GM18508 (cell line): ENCODE measurements at regions not wholly inside any gene's neighbourhood (a gene's known extent, or its start where the extent isn't known, plus 50 kb on each side); places are given as distances from the start of the nearest gene placed in this dataset.
"Not testable (repeated sequence)": the region's sequence is repeated elsewhere in the genome, so short reads cannot be mapped to it uniquely, and the experiment has no call there.

Experiments used
- ATAC-seq: cut with Tn5 transposase; IDR thresholded peaks from one replicate; pipeline ENCODE4 v1.9.1; 2021; ENCODE audit warnings: moderate number of reproducible peaks; ENCODE audit not compliant: insufficient read depth, unreplicated experiment

GRCh38 chr3:140752499-140752898 is 74.6 kb downstream of the TRIM42 start:
- ATAC-seq, result no peak

GRCh38 chr3:140753865-140754754 is 76.2 kb downstream of the TRIM42 start:
- ATAC-seq, result peak; percentile 69

GRCh38 chr3:140754936-140755335 is 77.1 kb downstream of the TRIM42 start:
- no peak for ATAC-seq

- ATAC-seq, result no peak
Measured at GRCh38 chr3:140756240-140757016, 78.6 kb downstream of the TRIM42 start.

GRCh38 chr3:140758791-140759444 is 81.1 kb downstream of the TRIM42 start:
- ATAC-seq, result no peak

GRCh38 chr3:140760324-140761075 is 82.6 kb downstream of the TRIM42 start:
- no peak for ATAC-seq

- no peak for ATAC-seq
Measured at GRCh38 chr3:140761076-140761639, 83.3 kb downstream of the TRIM42 start.

GRCh38 chr3:140762746-140763145 is 84.9 kb downstream of the TRIM42 start:
- ATAC-seq, result no peak

- ATAC-seq, result no peak
Measured at GRCh38 chr3:140763532-140763931, 85.7 kb downstream of the TRIM42 start.

GRCh38 chr3:140765246-140765645 is 87.4 kb downstream of the TRIM42 start:
- no peak for ATAC-seq

GRCh38 chr3:140766465-140766864 is 88.6 kb downstream of the TRIM42 start:
- ATAC-seq, result no peak

GRCh38 chr3:140767566-140767965 is 89.7 kb downstream of the TRIM42 start:
- no peak for ATAC-seq

GRCh38 chr3:140768941-140769340 is 91.1 kb downstream of the TRIM42 start:
- ATAC-seq, result no peak

GRCh38 chr3:140769951-140770350 is 92.1 kb downstream of the TRIM42 start:
- no peak for ATAC-seq

GRCh38 chr3:140770977-140771667 is 93.3 kb downstream of the TRIM42 start:
- no peak for ATAC-seq

GRCh38 chr3:140777631-140778233 is 99.9 kb downstream of the TRIM42 start:
- no peak for ATAC-seq

GRCh38 chr3:140791368-140791767 is 113.5 kb downstream of the TRIM42 start:
- ATAC-seq, result no peak

- ATAC-seq, result no peak
Measured at GRCh38 chr3:140794507-140794906, 116.6 kb downstream of the TRIM42 start.

GRCh38 chr3:140802898-140803297 is 125.0 kb downstream of the TRIM42 start:
- ATAC-seq, result not testable (repeated sequence)
